B cell (primary cell): ENCODE measurements at regions not wholly inside any gene's neighbourhood (a gene's known extent, or its start where the extent isn't known, plus 50 kb on each side); places are given as distances from the start of the nearest gene placed in this dataset.

Experiments
- EZH2 ChIP-seq: IDR thresholded peaks from 2 replicates; pipeline ENCODE4 v1.6.1; 2012; ENCODE audit warnings: borderline replicate concordance, low read depth, mild to moderate bottlenecking, moderate library complexity, low read length; ENCODE audit not compliant: insufficient read depth, poor library complexity, severe bottlenecking
- TF ChIP-seq, protein P1 (sequence below): fragments of 200-600 bp; IDR thresholded peaks from one replicate; pipeline ENCODE4 v1.8.0; 2022; ENCODE audit warnings: antibody characterized with exemption, mild to moderate bottlenecking

DNA sequence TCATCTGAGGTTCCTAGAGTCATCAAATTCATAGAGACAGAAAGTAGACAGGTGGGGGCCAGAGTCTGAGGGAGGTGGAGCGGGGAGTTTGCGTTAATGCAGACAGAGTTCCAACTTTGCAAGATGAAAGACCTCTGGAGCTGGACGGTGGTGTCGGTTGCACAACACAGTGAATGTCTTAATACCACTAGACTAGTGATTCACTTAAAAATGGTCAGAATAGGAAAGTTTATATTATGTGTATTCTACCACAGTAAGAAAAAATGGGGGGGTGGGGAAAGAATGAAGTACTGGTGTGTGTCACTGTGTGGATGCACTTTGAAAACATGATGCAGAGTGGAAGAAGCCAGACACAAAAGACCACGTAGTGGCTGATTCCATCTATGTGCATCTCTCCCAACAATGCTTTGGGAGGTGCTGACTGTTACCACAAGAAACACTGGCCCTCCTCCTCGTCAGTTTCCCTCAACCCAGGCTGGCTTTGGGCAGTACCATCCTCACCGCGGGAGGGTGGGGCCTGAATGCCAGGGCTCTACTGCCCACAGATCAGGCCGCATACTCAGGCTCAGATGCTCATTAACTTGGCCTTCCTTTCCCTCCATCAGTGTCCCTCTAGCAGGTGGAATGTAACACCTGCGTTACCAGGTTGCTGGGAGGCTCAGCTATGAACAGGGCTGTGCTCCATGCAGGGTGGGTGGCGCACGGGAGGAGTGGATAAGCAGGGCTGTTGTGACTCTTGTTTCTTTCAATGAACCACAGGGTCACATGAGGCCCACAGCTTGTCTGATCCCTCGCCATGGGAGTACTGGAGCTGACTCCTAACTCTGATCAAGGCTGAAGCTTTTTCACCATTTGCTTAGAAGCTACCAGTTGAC lies 297.0 kb downstream of the CTTN start:
- TF ChIP-seq, protein P1, sequence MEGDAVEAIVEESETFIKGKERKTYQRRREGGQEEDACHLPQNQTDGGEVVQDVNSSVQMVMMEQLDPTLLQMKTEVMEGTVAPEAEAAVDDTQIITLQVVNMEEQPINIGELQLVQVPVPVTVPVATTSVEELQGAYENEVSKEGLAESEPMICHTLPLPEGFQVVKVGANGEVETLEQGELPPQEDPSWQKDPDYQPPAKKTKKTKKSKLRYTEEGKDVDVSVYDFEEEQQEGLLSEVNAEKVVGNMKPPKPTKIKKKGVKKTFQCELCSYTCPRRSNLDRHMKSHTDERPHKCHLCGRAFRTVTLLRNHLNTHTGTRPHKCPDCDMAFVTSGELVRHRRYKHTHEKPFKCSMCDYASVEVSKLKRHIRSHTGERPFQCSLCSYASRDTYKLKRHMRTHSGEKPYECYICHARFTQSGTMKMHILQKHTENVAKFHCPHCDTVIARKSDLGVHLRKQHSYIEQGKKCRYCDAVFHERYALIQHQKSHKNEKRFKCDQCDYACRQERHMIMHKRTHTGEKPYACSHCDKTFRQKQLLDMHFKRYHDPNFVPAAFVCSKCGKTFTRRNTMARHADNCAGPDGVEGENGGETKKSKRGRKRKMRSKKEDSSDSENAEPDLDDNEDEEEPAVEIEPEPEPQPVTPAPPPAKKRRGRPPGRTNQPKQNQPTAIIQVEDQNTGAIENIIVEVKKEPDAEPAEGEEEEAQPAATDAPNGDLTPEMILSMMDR, result no peak
- TF ChIP-seq EZH2, result no peak
